HG02623 (cell line): ENCODE measurements at regions not wholly inside any gene's neighbourhood (a gene's known extent, or its start where the extent isn't known, plus 50 kb on each side); places are given as distances from the start of the nearest gene placed in this dataset.
"Not testable (repeated sequence)": the region's sequence is repeated elsewhere in the genome, so short reads cannot be mapped to it uniquely, and the experiment has no call there.

ENCODE experiments used
- ATAC-seq: cut with Tn5 transposase; IDR thresholded peaks from one replicate; pipeline ENCODE4 v1.9.1; 2021; ENCODE audit warnings: moderate library complexity; ENCODE audit not compliant: unreplicated experiment

DNA sequence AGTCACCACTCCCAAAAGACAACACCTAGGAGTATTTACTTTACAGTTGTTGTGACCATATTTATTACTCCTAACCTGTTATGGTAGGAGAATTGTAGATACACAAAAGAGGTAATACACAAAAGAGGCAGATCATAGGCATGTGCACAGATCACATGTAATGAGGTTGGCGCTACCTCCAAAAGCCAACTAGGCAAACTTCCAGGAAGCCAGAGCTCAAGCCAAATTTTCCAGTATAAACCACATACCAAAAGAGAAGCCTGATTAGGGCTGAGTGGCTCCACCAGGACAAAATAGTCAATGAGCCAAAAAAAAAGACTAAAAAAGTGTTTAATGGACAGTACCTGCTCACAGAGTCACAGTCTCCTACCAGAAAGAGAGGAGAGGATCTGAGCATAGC is 195.0 kb upstream of the PBX1 start:
- ATAC-seq = no peak

- no peak for ATAC-seq
These were observed 193.0 kb upstream of the PBX1 start for GRCh38 chr1:164366014-164366413.

GRCh38 chr1:164369698-164370365 is 189.2 kb upstream of the PBX1 start:
- no peak for ATAC-seq

- ATAC-seq = no peak
These were observed 178.1 kb upstream of the PBX1 start for GRCh38 chr1:164380893-164381292.

- no peak for ATAC-seq
These were observed 176.6 kb upstream of the PBX1 start for GRCh38 chr1:164382384-164382783.

GRCh38 chr1:164384262-164384661 is 174.7 kb upstream of the PBX1 start:
- no peak for ATAC-seq

DNA sequence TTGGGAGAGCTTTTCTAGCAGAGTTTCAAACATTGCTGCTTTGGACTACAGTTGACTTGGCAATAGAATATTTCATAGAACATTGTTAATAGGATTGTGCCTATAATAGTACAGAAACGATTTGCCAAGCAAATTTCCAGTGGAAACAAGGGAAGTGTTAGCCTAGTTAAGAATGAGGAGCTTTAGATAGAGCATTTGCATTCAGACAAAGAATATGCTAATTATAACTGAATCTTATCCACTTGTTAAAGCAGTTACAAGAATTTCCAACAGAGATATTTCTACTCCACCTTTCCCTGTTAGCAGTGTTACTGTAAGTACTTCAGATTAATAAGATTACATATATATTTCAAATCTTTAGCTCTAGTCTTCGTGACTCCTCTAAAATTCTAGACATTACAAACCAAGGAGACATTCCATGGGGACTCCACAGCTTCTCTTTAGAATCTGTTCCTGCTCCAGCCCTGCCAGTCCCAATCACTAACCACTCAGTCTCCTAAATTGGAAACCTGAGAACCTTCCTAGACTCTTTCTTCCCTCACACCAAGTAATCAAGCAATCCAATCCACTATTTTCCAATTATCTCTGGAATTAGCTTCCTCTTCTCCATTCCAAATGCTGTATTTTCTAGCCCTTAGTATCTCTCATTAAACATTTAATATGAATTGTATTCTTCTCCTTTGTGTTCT is 141.8 kb upstream of the PBX1 start:
- ATAC-seq = no peak

GRCh38 chr1:164423136-164423535 is 135.8 kb upstream of the PBX1 start:
- ATAC-seq = no peak

DNA sequence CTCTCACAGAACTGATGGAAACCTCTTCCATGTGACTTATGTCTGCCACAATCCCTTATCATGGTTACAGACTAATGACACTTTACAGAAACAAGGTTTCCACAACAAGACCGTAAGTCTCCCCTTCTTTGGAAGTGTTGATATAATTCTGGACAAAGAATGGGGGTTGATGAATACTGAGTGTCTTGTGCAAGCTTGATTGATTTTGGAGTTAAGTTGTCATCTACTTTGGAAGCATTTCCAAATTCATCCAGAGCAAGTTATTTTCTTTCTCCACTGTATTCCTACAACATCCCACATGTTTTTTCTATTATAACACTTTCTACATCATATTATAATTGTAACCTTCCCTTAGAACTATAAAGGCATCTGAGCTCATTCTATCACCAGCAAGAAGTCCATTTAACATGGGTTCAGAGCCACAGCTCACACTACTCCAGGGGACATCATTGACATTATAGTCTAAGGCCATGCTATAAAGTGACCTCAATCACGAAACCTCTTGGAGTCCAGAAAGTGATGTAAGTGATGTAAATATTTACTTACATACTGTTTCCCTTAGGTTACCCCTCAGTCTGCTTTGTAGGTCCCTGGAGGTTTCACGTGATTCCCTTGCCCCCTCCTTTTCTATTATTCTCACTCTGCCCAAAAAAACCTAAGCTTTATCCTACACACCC is 125.7 kb upstream of the PBX1 start:
- no peak for ATAC-seq

DNA sequence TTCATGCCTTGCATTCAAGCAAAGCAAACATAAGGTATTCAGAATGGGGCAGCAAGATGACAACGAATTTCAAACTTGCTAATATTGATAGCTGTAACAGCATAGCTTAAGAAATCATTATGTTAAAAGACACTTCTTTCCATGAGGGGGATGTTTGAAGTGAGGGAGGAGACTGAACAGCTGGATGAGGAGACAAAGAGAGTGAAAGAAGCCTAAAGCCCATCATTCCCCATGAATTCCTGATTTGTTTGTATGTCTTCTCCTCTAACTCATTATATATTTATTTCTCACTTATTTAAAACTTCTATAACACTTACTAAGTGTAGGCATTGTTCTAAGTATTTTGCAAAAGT is 125.2 kb upstream of the PBX1 start:
- ATAC-seq = no peak

DNA sequence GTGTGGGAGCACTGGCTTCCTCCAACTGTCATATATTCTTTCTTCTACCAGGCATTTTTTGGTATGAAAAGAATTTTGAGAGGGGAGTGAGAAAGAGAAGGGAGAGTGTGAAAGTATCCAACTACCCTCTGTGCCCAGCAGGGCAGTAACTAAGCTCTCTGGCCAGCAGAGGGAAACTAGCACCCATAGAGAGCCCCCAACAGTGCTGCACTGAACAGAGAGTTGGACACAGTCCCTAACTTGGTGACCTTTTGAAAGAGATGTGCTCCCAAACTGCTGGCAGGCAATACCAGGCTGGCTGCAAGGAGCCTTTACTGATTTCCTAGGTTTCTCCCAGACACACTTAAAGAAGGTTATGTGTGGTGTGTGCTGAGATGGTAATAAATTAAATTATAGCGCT is 118.8 kb upstream of the PBX1 start:
- ATAC-seq = no peak

GRCh38 chr1:164443166-164443565 is 115.8 kb upstream of the PBX1 start:
- ATAC-seq = no peak

DNA sequence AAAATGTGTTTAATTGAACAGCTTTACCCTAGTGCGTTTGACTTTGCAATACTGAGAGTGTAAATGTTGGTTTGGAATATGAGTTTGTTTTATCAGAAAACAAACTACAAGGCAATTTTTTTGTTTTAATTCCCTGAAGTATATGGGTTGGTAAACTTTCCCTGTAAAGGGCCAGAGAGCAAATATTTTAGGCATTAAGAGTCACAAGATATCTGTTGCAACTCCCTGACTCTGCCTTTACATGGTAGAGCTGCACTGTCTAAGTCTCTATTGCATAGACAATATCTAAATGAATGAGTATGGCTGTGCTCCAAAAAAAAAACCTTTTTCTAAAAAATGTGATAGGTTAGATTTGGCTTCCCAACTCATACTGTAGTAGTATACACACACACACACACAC is 115.1 kb upstream of the PBX1 start:
- no peak for ATAC-seq

DNA sequence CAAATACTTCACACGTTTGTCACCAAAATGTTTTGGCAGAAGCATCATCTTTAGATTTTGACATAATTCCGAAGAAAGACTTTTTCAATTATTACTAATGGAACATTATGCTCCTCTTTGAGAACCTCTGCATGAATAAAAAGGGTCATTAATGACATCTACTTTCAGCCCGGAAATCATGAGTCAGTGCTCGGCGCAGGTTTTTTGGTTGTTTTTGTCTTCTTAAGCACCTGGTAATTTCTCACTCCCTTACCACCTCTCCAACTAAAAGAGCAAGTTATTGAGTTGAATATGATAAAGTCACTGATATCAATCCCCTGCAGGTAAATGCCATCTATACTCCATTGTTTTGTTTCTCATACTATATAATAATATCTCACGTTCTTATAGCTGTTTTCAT is 113.0 kb upstream of the PBX1 start:
- no peak for ATAC-seq

DNA sequence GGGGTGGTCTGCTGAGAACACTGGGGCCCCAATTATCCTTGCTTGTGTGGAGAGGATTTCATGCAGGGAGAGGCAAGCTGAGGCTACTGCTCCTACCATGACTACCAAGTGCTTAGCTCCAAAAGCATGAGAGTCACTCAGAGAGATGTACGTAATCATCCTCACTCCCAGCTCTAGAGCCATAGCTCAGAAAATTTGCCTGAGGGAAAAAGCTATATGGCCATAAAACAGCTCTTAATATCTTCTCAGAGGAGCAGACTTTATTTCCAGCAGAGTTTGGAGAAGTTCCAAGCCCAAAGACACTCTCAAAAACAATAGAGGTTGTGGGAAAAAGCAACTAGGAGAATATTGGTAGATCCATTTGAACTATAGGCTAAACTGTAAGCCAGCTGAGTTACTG is 106.4 kb upstream of the PBX1 start:
- no peak for ATAC-seq

DNA sequence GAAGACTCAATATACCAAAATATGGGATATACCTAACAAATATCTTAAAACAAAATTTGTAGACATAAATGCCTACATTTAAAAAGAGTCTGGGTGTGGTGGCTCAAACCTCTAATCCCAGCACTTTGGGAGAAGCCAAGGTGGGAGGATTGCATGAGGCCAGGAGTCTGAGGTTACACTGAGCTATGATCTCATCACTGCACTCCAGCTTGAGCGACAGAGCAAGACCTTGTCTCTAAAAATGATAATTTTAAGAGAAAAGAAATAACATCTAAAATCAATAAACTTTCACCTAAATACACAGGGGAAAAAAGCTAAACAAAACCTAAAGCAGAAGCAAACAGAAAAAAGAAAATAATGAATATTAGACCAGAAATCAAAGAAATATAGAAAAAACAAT is 102.7 kb upstream of the PBX1 start:
- no peak for ATAC-seq

GRCh38 chr1:164459176-164459575 is 99.8 kb upstream of the PBX1 start:
- ATAC-seq = not testable (repeated sequence)

- ATAC-seq = no peak
These were observed 93.0 kb upstream of the PBX1 start for GRCh38 chr1:164466001-164466421.

- no peak for ATAC-seq
These were observed 92.6 kb upstream of the PBX1 start for GRCh38 chr1:164466429-164466828.

DNA sequence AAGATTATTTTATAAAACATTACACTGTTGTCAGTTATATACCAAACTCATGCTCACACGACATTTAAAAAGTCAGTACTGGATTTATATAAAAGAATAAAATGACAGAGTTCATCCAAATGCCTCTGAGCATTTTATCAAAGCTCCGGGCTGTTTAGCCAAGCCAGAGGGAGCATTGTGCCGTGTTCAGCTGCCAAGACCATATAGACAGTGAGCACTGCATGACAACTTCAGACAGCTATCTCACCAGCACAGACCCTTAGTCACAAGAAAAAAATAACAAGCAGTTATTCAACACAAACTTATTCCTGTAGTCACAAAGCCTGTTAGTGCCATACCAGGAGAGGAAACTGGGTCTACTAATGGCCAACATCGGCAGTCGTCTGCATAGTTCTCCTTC is 88.0 kb upstream of the PBX1 start:
- ATAC-seq = no peak

DNA sequence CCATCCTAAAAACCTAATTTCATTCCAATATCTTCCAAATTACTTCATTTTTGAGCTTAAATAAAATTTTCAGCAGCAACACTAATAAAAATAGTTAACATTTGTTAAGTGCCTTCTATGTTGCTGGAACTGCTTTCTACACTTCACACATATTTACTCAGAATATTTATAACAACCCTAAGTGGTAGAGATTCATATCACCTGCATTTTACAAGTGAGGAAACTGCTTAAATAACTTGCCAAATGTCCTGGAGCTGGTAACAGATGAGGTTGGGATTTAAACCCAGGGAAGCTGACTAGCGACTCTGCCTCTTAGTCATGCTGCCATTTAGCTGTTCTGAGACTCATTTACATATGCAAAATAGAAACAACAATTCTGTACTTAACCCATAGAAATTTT is 86.1 kb upstream of the PBX1 start:
- ATAC-seq = no peak

DNA sequence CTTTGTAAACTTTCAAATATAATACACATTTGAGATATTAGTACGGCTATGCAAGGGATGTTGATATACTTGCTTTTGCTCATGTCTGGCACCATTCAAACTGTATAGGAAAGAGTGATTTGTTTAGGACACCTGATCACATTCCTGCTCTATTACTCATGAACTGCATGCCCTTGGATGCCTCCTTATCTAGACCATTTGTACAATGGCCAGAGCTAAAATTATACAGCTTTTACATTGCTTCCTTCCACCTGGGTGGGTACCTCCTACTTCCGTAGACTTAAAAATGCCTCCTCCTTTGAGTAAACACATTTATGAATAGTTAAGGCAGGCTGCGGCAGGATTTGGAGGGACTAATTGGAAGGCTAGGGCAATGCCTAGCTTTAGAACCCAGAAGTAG is 85.4 kb upstream of the PBX1 start:
- ATAC-seq = no peak
